ENCODE measurements at regions not wholly inside any gene's neighbourhood (a gene's known extent, or its start where the extent isn't known, plus 50 kb on each side); places are given as distances from the start of the nearest gene placed in this dataset.
"Not testable (repeated sequence)": the region's sequence is repeated elsewhere in the genome, so short reads cannot be mapped to it uniquely, and the experiment has no call there.

- in situ Hi-C loops (cut with HindIII; ENCODE audit: low sequenced_read_pairs) = no loop called here
Measured at GRCh38 chr6:133786016-133786415, 102.9 kb upstream of the TCF21 start.

GRCh38 chr6:133787122-133787521 lies 101.8 kb upstream of the TCF21 start:
- in situ Hi-C loops (cut with HindIII; ENCODE audit: low sequenced_read_pairs) = no loop called here

- in situ Hi-C loops (cut with HindIII; ENCODE audit: low sequenced_read_pairs) = no loop called here
Measured at GRCh38 chr6:133787859-133788505, 100.9 kb upstream of the TCF21 start.

- in situ Hi-C loops (cut with HindIII; ENCODE audit: low sequenced_read_pairs) = no loop called here
Measured at GRCh38 chr6:133788556-133788955, 100.4 kb upstream of the TCF21 start.

- in situ Hi-C loops (cut with HindIII; ENCODE audit: low sequenced_read_pairs) = not testable (repeated sequence)
Measured at GRCh38 chr6:133789449-133789848, 99.5 kb upstream of the TCF21 start.

GRCh38 chr6:133790756-133791155 lies 98.2 kb upstream of the TCF21 start:
- in situ Hi-C loops (cut with HindIII; ENCODE audit: low sequenced_read_pairs) = not testable (repeated sequence)

GRCh38 chr6:133795051-133795450 lies 93.9 kb upstream of the TCF21 start:
- in situ Hi-C loops (cut with HindIII; ENCODE audit: low sequenced_read_pairs) = not testable (repeated sequence)

DNA sequence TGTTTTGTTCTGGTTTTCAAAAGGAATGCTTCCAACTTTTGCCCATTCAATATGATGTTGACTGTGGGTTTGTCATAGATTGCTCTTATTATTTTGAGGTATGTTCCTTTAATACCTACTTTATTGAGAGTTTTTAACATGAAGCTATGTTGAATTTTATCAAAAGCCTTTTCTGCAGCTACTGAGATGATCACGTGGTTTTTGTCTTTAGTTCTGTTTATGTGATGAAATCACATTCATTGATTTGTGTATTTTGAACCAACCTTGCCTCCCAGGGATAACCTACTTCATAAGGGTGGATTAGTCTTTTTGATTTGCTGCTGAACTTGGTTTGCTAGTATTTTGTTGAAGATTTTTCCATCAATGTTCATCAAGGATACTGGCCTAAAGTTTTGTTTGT lies 92.7 kb upstream of the TCF21 start:
- in situ Hi-C loops (cut with HindIII; ENCODE audit: low sequenced_read_pairs) = no loop called here

DNA sequence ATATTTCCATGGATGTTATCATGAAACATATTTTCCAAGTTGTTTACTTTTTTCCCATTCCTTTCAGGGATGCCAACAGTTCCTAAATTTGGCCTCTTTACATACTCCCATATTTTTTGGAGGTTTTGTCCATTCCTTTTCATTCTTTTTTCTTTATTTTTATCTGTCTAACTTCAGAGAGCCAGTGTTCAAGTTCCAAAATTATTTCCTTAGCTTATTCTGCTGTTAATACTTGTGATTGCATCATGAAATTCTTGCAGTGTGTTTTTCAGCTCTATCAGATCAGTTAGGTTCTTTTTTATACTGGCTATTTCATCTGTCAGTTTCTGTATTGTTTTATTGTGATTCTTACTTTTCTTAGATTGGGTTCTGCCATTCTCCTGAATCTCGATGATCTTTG lies 89.9 kb upstream of the TCF21 start:
- in situ Hi-C loops (cut with HindIII; ENCODE audit: low sequenced_read_pairs) = no loop called here

GRCh38 chr6:133802861-133803260 lies 86.1 kb upstream of the TCF21 start:
- in situ Hi-C loops (cut with HindIII; ENCODE audit: low sequenced_read_pairs) = loop anchor here (5.0 kb wide), 1 partner anchor 79 kb away; no protein-coding TSS in a partner anchor

DNA sequence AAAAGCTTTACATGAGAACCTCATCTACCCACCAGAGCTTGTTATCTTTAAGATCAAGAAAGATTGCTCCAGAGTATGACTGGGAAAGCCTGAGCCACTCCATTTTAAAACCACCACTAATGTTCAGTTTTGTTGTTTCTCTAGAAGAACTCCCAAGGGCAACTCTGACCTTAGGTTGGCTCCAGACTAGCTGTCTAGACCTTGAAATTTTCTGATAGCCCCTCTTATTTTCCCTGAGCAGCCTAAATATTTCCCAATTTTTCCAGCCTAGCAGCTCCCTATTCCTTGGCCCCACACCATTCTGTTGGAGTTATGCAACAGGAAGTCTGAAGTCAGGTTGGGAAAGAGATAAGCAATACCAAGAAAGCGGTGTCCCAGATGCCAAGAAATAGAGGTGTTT lies 84.6 kb upstream of the TCF21 start:
- in situ Hi-C loops (cut with HindIII; ENCODE audit: low sequenced_read_pairs) = loop anchor here (5.0 kb wide), 1 partner anchor 78 kb away; no protein-coding TSS in a partner anchor

- in situ Hi-C loops (cut with HindIII; ENCODE audit: low sequenced_read_pairs) = no loop called here
Measured at GRCh38 chr6:133805876-133806275, 83.0 kb upstream of the TCF21 start.

- in situ Hi-C loops (cut with HindIII; ENCODE audit: low sequenced_read_pairs) = no loop called here
Measured at GRCh38 chr6:133806382-133807140, 82.4 kb upstream of the TCF21 start.

GRCh38 chr6:133807501-133807900 lies 81.4 kb upstream of the TCF21 start:
- in situ Hi-C loops (cut with HindIII; ENCODE audit: low sequenced_read_pairs) = no loop called here

- in situ Hi-C loops (cut with HindIII; ENCODE audit: low sequenced_read_pairs) = no loop called here
Measured at GRCh38 chr6:133809406-133809805, 79.5 kb upstream of the TCF21 start.

DNA sequence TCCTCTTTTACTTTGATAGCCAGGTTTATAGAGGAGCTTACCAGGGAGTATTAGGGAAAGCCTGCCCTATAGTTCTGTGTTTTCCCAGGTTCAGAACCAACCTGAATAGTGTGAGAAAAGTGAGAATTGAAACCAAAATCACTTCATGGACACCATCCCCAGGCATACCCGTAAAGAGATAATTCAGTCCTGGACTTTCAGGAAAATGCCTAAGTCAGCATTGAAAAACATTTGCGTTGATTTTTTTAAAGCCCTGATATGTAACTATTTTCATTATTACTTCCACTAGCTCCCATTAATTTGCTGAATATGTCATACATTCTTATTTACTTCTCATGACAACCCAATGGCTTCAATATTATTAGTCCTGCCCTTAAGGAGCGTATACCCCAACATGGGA lies 77.4 kb upstream of the TCF21 start:
- in situ Hi-C loops (cut with HindIII; ENCODE audit: low sequenced_read_pairs) = no loop called here

GRCh38 chr6:133812446-133812845 lies 76.5 kb upstream of the TCF21 start:
- in situ Hi-C loops (cut with HindIII; ENCODE audit: low sequenced_read_pairs) = not testable (repeated sequence)

DNA sequence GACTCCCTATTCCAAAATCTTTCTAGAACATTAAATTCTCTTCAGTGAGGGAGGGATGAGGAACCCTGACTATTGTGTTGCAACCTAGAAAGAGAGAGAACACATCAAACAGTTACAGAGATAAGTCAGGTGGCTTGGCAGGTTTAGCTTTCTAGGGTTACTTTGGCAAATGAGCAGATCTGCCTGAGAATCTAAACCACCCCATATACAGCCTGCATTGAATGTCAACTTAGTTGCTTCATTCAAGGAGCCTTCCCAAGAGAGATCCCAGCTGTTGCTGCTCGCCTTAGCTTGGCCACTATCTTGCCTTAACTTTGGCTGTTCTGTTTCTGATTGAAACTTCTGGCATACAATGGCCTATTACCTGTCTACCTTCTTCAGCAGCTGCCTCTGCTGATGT lies 74.7 kb upstream of the TCF21 start:
- in situ Hi-C loops (cut with HindIII; ENCODE audit: low sequenced_read_pairs) = no loop called here

GRCh38 chr6:133814797-133815196 lies 74.1 kb upstream of the TCF21 start:
- in situ Hi-C loops (cut with HindIII; ENCODE audit: low sequenced_read_pairs) = no loop called here

DNA sequence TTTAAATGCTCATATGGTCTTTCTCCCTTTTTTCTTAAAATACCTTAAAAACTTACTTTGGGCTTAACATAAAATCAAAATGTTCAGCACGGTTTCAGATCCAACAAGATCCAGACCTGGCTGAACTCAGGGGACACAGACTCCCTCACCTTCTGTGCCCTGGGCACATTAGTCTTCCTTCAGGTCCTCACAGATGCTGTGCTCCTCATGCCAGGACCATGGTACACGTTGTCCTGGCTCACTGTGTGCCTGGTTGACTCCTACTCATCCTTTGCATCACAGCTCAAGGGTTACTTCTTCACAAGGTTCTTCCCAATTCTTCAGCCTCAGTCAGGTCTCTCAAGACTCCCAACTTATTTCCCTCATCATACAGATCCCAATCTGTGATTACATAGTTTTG lies 73.6 kb upstream of the TCF21 start:
- in situ Hi-C loops (cut with HindIII; ENCODE audit: low sequenced_read_pairs) = no loop called here

DNA sequence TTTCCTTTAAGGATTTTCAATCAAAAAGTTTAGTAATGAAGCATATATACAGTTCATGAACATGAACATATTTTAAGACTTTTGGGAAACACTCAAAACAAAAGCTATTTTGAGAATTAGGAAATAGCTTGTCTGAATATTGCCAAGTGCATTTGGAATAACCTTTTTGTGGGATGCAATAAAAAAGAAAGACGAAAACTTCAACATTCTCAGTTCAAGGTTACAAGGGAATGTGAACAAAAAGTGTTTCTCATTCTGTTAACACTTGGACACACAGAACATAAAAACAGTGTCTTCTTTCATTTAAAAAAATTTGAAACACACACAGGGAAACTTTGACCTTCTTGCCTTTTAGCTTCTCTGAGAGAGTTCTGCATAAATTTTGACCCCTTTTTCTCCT lies 72.7 kb upstream of the TCF21 start:
- in situ Hi-C loops (cut with HindIII; ENCODE audit: low sequenced_read_pairs) = no loop called here

DNA sequence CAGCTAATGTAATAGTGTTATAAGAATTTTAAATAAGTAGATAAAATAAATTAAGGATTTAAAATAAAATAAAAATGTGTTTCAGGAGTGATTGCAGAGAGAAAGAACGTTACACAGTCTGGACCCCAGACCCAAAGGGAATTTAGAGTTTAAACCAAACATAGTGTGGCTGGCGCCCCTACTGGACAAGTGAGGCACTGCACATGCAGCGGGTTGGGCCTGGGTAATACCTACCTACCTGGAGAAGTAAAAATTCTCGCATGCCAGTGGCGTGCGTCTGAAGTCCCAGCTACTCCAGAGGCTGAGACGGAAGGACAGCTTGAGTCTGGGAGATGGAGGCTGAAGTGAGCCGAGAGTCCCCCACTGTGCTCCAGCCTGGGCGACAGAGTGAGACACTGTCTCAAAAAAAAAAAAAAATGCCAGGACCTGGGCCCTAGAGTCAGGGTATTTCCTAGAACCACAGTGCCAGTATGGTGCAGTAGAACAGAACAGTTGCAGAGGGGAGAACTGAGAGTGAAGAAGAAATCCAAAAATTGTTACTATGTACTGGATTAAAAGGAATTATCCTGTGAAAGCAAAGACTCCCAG lies 71.4 kb upstream of the TCF21 start:
- in situ Hi-C loops (cut with HindIII; ENCODE audit: low sequenced_read_pairs) = no loop called here
